ENCODE measurements at regions not wholly inside any gene's neighbourhood (a gene's known extent, or its start where the extent isn't known, plus 50 kb on each side); places are given as distances from the start of the nearest gene placed in this dataset.
"Not testable (repeated sequence)": the region's sequence is repeated elsewhere in the genome, so short reads cannot be mapped to it uniquely, and the experiment has no call there.

GRCh38 chr5:162800301-162800700, 637.1 kb upstream of the CCNG1 start:
- Histone ChIP-seq H3K4me3 (ENCODE audit: insufficient read depth, low read depth, low read length) (no peak overlapping the region), H3K36me3 (ENCODE audit: control insufficient read depth, insufficient read depth, low read length) (no peaks in the 10 kb centered on the region), H3K4me1 (ENCODE audit: control insufficient read depth, insufficient read depth, low read length) (no peaks in the 10 kb centered on the region), H3K27ac (ENCODE audit: insufficient read depth, low read depth, low read length, poor library complexity, severe bottlenecking) (no peak overlapping the region), H3K27me3 (ENCODE audit: control insufficient read depth, insufficient read depth, low read length, poor library complexity, severe bottlenecking) (no peaks in the 10 kb centered on the region), H3K9me3 (ENCODE audit: control insufficient read depth, low read length) (no peaks in the 10 kb centered on the region)
- 100% methylated on average over 1 of the region's 1 CpG for WGBS, 2 experiments

- Histone ChIP-seq H3K36me3 (ENCODE audit: control insufficient read depth, insufficient read depth, low read length) (no peaks in the 10 kb centered on the region), H3K27me3 (ENCODE audit: control insufficient read depth, insufficient read depth, low read length, poor library complexity, severe bottlenecking) (no peaks in the 10 kb centered on the region), H3K4me3 (ENCODE audit: insufficient read depth, low read depth, low read length) (no peak overlapping the region), H3K27ac (ENCODE audit: insufficient read depth, low read depth, low read length, poor library complexity, severe bottlenecking) (no peak overlapping the region), H3K4me1 (ENCODE audit: control insufficient read depth, insufficient read depth, low read length) (no peaks in the 10 kb centered on the region), H3K9me3 (ENCODE audit: control insufficient read depth, low read length) (no peaks in the 10 kb centered on the region)
- WGBS, 2 experiments = 100% methylated on average over 1 of the region's 1 CpG; no CpG with 5 or more reads in 1 of the 2 experiments
These were observed 636.2 kb upstream of the CCNG1 start for GRCh38 chr5:162801235-162801634.

- Histone ChIP-seq H3K27me3 (ENCODE audit: control insufficient read depth, insufficient read depth, low read length, poor library complexity, severe bottlenecking) (no peaks in the 10 kb centered on the region), H3K4me3 (ENCODE audit: insufficient read depth, low read depth, low read length) (no peak overlapping the region), H3K36me3 (ENCODE audit: control insufficient read depth, insufficient read depth, low read length) (no peaks in the 10 kb centered on the region), H3K9me3 (ENCODE audit: control insufficient read depth, low read length) (no peaks in the 10 kb centered on the region), H3K4me1 (ENCODE audit: control insufficient read depth, insufficient read depth, low read length) (no peaks in the 10 kb centered on the region), H3K27ac (ENCODE audit: insufficient read depth, low read depth, low read length, poor library complexity, severe bottlenecking) (no peak overlapping the region)
- whole genome bisulfite sequencing, 2 experiments = 75 to 93% methylated on average over 2 of the region's 2 CpGs
These were observed 631.2 kb upstream of the CCNG1 start for GRCh38 chr5:162806195-162806594.

- no peaks in the 10 kb centered on the region for H3K9me3 ChIP-seq (ENCODE audit: control insufficient read depth, low read length)
- H3K4me3 ChIP-seq (ENCODE audit: insufficient read depth, low read depth, low read length) = no peak overlapping the region
- no peaks in the 10 kb centered on the region for H3K36me3 ChIP-seq (ENCODE audit: control insufficient read depth, insufficient read depth, low read length)
- no peak overlapping the region for H3K27ac ChIP-seq (ENCODE audit: insufficient read depth, low read depth, low read length, poor library complexity, severe bottlenecking)
- 90 to 100% methylated on average over 1 of the region's 1 CpG for WGBS, 2 experiments
- H3K4me1 ChIP-seq (ENCODE audit: control insufficient read depth, insufficient read depth, low read length) = no peaks in the 10 kb centered on the region
- H3K27me3 ChIP-seq (ENCODE audit: control insufficient read depth, insufficient read depth, low read length, poor library complexity, severe bottlenecking) = no peaks in the 10 kb centered on the region
These were observed 626.3 kb upstream of the CCNG1 start for GRCh38 chr5:162811071-162811470.

GRCh38 chr5:162816816-162817215, 620.6 kb upstream of the CCNG1 start:
- no peaks in the 10 kb centered on the region for H3K4me1 ChIP-seq (ENCODE audit: control insufficient read depth, insufficient read depth, low read length)
- H3K27me3 ChIP-seq (ENCODE audit: control insufficient read depth, insufficient read depth, low read length, poor library complexity, severe bottlenecking) = no peaks in the 10 kb centered on the region
- WGBS, 2 experiments = 94 to 100% methylated on average over 1 to 2 of the region's 2 CpGs
- H3K4me3 ChIP-seq (ENCODE audit: insufficient read depth, low read depth, low read length) = no peak overlapping the region
- no peaks in the 10 kb centered on the region for H3K9me3 ChIP-seq (ENCODE audit: control insufficient read depth, low read length)
- no peak overlapping the region for H3K27ac ChIP-seq (ENCODE audit: insufficient read depth, low read depth, low read length, poor library complexity, severe bottlenecking)
- H3K36me3 ChIP-seq (ENCODE audit: control insufficient read depth, insufficient read depth, low read length) = no peaks in the 10 kb centered on the region

GRCh38 chr5:162817364-162817763, 620.0 kb upstream of the CCNG1 start:
- Histone ChIP-seq H3K27me3 (ENCODE audit: control insufficient read depth, insufficient read depth, low read length, poor library complexity, severe bottlenecking) (no peaks in the 10 kb centered on the region), H3K4me3 (ENCODE audit: insufficient read depth, low read depth, low read length) (no peak overlapping the region), H3K4me1 (ENCODE audit: control insufficient read depth, insufficient read depth, low read length) (no peaks in the 10 kb centered on the region), H3K36me3 (ENCODE audit: control insufficient read depth, insufficient read depth, low read length) (no peaks in the 10 kb centered on the region), H3K27ac (ENCODE audit: insufficient read depth, low read depth, low read length, poor library complexity, severe bottlenecking) (no peak overlapping the region), H3K9me3 (ENCODE audit: control insufficient read depth, low read length) (no peaks in the 10 kb centered on the region)
- 64 to 68% methylated on average over 3 of the region's 4 CpGs for WGBS, 2 experiments

GRCh38 chr5:162821664-162822063, 615.7 kb upstream of the CCNG1 start:
- not testable (repeated sequence) for H3K4me3 ChIP-seq (ENCODE audit: insufficient read depth, low read depth, low read length); H3K9me3 ChIP-seq (ENCODE audit: control insufficient read depth, low read length); H3K4me1 ChIP-seq (ENCODE audit: control insufficient read depth, insufficient read depth, low read length); H3K27ac ChIP-seq (ENCODE audit: insufficient read depth, low read depth, low read length, poor library complexity, severe bottlenecking); H3K36me3 ChIP-seq (ENCODE audit: control insufficient read depth, insufficient read depth, low read length); H3K27me3 ChIP-seq (ENCODE audit: control insufficient read depth, insufficient read depth, low read length, poor library complexity, severe bottlenecking)
- whole genome bisulfite sequencing, 2 experiments = 89 to 90% methylated on average over 7 to 8 of the region's 8 CpGs

- H3K36me3 ChIP-seq (ENCODE audit: control insufficient read depth, insufficient read depth, low read length) = no peaks in the 10 kb centered on the region
- no peaks in the 10 kb centered on the region for H3K27me3 ChIP-seq (ENCODE audit: control insufficient read depth, insufficient read depth, low read length, poor library complexity, severe bottlenecking)
- no peaks in the 10 kb centered on the region for H3K4me1 ChIP-seq (ENCODE audit: control insufficient read depth, insufficient read depth, low read length)
- no peak overlapping the region for H3K27ac ChIP-seq (ENCODE audit: insufficient read depth, low read depth, low read length, poor library complexity, severe bottlenecking)
- no peak overlapping the region for H3K4me3 ChIP-seq (ENCODE audit: insufficient read depth, low read depth, low read length)
- WGBS, 2 experiments = 93 to 97% methylated on average over 2 of the region's 2 CpGs
- no peaks in the 10 kb centered on the region for H3K9me3 ChIP-seq (ENCODE audit: control insufficient read depth, low read length)
These were observed 613.0 kb upstream of the CCNG1 start for GRCh38 chr5:162824360-162824759.

- no peak overlapping the region for H3K27ac ChIP-seq (ENCODE audit: insufficient read depth, low read depth, low read length, poor library complexity, severe bottlenecking)
- no peaks in the 10 kb centered on the region for H3K36me3 ChIP-seq (ENCODE audit: control insufficient read depth, insufficient read depth, low read length)
- 95 to 100% methylated on average over 1 of the region's 1 CpG for WGBS, 2 experiments
- H3K4me3 ChIP-seq (ENCODE audit: insufficient read depth, low read depth, low read length) = no peak overlapping the region
- no peaks in the 10 kb centered on the region for H3K9me3 ChIP-seq (ENCODE audit: control insufficient read depth, low read length)
- no peaks in the 10 kb centered on the region for H3K27me3 ChIP-seq (ENCODE audit: control insufficient read depth, insufficient read depth, low read length, poor library complexity, severe bottlenecking)
- no peaks in the 10 kb centered on the region for H3K4me1 ChIP-seq (ENCODE audit: control insufficient read depth, insufficient read depth, low read length)
These were observed 600.2 kb upstream of the CCNG1 start for GRCh38 chr5:162837155-162837554.

GRCh38 chr5:162842727-162843126, 594.7 kb upstream of the CCNG1 start:
- H3K36me3 ChIP-seq (ENCODE audit: control insufficient read depth, insufficient read depth, low read length) = no peaks in the 10 kb centered on the region
- 85 to 88% methylated on average over 2 of the region's 2 CpGs for WGBS, 2 experiments
- no peaks in the 10 kb centered on the region for H3K4me1 ChIP-seq (ENCODE audit: control insufficient read depth, insufficient read depth, low read length)
- no peak overlapping the region for H3K27ac ChIP-seq (ENCODE audit: insufficient read depth, low read depth, low read length, poor library complexity, severe bottlenecking)
- no peak overlapping the region for H3K4me3 ChIP-seq (ENCODE audit: insufficient read depth, low read depth, low read length)
- H3K9me3 ChIP-seq (ENCODE audit: control insufficient read depth, low read length) = no peaks in the 10 kb centered on the region
- H3K27me3 ChIP-seq (ENCODE audit: control insufficient read depth, insufficient read depth, low read length, poor library complexity, severe bottlenecking) = no peaks in the 10 kb centered on the region

GRCh38 chr5:162852134-162852533, 585.3 kb upstream of the CCNG1 start:
- H3K27ac ChIP-seq (ENCODE audit: insufficient read depth, low read depth, low read length, poor library complexity, severe bottlenecking) = no peak overlapping the region
- no peaks in the 10 kb centered on the region for H3K4me1 ChIP-seq (ENCODE audit: control insufficient read depth, insufficient read depth, low read length)
- no peaks in the 10 kb centered on the region for H3K36me3 ChIP-seq (ENCODE audit: control insufficient read depth, insufficient read depth, low read length)
- 98% methylated on average over 2 of the region's 2 CpGs for WGBS, 2 experiments
- no peaks in the 10 kb centered on the region for H3K27me3 ChIP-seq (ENCODE audit: control insufficient read depth, insufficient read depth, low read length, poor library complexity, severe bottlenecking)
- H3K4me3 ChIP-seq (ENCODE audit: insufficient read depth, low read depth, low read length) = no peak overlapping the region
- no peaks in the 10 kb centered on the region for H3K9me3 ChIP-seq (ENCODE audit: control insufficient read depth, low read length)
